Hippocampal formation (tissue), 2 donors: ENCODE measurements at regions not wholly inside any gene's neighbourhood (a gene's known extent, or its start where the extent isn't known, plus 50 kb on each side); places are given as distances from the start of the nearest gene placed in this dataset.

Experiments used
- DNase-seq, 2 donors: peaks; one replicate each; lab custom pipeline; 2025; lab: John Stamatoyannopoulos, UW

DNA sequence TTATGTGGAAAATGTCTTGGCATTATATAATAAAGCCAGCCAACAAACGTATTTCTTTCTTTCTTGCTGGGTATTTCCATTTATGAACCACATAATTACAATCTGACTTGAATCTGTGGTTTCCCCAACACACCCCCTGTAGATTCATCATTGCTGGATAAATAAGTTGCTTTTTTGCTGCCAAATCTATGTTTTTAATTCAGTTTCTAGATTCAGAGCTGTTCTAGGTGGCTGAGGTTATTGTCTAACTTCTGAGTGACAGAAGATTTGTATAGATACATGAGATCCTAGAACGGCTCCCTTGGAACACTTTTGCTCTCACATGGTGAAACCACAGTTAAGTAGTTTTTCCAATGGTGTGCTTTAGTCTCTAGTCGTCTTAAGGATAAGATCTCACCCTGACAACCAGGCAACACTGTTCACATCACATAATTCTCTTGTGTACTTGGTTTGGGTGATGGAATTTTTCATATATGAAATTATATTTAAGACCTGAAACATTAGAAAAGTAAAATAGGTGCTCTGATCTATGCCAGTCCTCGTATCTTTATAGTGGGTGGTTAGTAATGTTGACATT, 239.1 kb downstream of the KLF12 start:
- no peak for DNase-seq

DNA sequence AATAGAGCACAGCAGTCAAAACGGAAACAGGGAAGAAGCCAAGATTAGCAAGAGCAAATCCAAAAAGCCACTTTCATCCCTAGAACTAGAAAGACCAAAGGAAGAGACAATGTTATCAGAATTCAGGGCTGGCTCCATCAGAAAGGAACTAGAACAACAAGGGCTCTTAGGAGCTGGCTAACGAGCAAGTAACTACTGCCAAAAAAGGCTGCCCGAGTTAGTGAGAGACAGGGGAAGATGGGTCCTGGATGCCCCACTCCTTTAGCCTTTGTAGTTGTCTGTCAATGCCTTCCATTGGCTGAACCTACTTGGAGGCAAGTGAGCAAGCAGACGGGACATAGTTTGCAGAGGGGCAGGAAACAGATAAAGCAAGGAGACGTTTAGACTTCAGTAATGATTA, 240.4 kb downstream of the KLF12 start:
- DNase-seq = no peak

DNA sequence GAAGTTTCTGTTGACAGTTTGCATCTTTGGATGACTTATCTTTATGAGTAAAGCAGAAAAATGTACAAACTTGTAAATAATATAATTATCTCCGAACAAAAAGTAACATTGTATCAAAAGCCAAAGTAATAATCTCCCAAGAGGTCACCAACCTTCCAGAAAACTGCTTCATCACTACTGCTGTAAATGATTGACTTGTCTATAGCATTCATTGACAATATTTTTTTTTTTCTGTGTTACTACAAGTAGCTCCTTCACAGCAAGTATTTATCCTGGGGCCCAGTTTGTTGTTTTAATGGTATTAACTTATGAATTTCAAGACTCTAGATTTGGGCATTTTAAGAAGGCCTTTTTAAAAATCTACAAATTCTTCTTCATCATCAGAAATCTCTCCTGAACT, 242.4 kb downstream of the KLF12 start:
- DNase-seq = no peak

DNA sequence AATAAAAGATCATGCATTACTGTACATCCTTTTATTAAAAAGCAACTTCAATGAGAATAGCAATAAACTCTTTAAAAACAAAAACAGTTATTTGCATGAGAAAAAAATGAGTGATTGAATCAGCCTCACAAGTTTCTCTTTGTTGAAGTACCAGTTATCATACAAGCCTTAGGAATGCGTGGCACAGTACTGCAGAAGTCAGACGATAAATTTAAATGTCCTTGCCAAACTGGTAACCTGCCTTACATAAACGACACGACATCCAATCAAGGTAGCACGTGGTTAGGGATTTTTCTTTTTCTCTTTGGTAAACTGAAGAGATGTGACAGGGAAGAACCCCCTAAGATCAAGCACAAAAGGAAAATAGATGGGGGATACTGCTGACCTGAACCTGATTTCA, 251.0 kb downstream of the KLF12 start:
- DNase-seq = no peak

DNA sequence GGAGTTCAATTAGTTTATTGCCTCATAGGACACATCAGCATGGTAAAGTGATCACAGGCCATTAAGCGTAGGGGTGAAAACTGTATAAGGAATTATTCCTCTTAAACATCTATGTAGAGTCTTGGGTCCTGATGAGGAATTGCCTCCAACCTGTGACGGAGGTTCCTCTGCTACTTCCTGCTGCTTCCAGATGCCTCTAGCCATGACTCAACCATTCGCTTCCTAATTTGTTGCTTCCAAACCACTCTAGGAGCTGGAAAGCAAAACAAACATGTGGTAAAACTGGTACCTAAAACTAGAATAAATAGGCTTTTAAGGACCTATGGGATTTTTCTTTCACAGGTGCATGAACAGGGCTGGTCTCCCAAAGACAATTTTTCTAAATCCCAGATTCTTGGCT, 253.8 kb downstream of the KLF12 start:
- DNase-seq = no peak

DNA sequence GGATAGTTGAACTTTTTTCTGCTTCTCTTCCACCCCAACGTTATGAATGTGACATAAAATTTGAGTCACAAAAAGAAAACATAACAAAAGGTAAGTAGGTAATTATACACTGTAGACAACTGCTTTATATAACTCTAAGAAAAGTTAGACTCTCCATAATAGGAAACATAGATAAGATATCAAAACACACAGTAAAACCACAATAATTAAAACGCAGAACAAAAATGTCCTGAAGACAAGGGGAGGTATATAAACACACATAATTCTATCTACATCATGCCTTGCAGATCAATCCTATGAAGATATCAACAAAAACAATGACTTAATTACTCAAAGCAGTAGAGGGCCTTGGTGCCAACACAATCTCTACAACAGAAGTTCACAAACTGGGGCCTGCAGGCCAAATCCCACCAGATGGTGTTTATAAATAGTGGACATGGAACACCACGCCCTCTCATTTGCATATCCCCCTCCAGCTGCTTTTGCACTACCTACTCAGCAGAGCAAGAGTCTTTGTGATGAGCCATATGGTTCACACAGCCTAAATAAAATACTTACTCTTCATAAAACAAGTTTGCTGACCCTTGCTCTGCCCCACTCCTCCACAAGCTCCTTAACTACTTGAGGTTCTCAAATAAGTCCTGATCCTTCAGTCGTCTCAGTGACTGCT, 254.7 kb downstream of the KLF12 start:
- DNase-seq = no peak

DNA sequence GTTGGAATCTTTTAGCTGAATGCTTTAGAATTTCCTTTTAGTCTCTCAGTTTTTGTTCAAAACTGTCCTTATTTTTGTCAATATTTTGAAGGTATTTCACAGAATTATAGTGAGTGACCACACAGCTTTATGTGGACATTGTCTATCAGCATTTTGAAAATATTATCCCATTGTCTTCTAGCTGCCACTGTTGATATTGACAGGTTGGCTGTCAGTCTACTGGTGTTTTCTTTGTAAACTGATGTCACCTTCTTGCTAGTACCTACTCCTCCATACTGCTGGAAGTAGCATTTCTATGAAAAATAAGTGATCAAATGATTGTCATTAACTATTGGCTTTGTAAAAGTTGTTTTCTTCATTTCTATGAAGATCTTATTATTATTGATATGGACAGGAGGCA, 256.8 kb downstream of the KLF12 start:
- DNase-seq = no peak

DNA sequence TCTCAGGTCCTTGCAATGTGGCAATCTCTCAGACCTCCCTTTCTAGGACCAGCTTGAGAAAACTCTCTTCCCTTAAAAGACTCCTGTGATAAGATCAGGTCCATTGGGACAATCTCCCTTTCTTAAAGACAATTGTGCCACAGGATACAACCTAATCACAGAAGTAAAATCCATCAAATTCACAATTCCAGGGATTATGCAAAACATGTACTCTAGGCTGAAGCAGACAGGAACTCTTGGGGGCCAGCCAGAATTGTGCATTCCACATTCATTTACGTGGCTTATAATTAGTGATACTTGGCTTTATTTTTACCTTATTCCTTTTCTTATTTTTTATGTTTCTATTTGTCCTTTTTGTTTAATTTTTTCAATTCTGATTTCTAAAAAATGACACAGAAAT, 257.9 kb downstream of the KLF12 start:
- DNase-seq = no peak

DNA sequence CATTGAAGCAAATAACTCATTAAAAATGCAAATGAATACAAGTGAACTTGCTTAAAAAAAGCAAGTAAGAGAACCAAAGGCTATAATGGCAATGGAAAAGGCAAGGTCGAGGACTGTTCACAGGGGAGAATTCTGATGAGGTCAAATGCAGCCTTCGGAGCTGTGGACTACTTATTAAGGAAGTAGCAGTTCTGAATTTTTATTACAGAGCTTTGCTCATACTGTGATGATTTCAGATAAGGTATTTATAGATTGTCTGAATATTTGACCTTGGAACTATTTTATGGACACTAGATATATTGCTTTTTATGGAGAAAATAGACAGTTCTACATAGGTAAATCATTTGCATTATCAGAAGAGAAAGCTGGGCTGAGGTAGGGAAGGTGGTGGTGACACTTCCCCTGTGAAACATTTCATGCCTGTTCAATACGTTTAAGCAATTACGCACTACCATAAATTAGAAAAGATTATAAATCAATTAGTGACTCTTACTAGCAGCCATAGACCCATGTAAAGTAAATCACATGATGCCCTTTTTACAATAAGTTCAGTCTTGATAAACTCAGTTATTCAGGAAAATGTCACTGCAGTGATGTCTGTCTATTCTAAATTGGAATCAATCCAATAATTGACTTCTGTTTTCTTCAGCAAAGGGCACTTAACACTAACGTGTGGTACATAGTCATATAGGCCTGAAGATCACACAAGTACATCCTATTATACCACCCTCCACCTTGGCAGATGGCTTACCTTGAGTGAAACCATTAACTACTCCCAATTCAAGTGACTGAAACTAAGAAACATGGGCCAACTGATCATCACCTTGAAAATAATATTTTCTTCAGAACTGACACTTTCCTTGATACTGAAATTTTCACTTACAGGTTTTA, 260.0 kb downstream of the KLF12 start:
- no peak for DNase-seq

DNA sequence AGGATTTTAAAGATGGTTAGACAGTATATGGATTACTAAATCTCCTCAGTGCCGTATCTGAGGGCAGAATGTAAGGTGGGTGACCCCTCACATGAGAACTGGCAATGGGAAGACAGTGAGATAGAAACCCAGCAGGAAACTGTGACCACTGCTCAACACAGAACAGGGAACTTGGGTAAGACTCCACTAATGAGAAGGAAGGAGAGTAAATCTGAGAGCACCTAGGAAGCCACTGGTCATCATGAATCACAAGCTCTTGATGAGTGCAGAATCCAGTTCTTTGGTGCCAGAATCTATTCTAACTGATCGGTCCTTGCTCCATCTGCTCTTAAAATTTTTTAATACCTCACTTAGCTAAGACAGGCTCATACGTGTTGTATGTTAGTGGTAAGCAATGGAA, 261.8 kb downstream of the KLF12 start:
- no peak for DNase-seq

DNA sequence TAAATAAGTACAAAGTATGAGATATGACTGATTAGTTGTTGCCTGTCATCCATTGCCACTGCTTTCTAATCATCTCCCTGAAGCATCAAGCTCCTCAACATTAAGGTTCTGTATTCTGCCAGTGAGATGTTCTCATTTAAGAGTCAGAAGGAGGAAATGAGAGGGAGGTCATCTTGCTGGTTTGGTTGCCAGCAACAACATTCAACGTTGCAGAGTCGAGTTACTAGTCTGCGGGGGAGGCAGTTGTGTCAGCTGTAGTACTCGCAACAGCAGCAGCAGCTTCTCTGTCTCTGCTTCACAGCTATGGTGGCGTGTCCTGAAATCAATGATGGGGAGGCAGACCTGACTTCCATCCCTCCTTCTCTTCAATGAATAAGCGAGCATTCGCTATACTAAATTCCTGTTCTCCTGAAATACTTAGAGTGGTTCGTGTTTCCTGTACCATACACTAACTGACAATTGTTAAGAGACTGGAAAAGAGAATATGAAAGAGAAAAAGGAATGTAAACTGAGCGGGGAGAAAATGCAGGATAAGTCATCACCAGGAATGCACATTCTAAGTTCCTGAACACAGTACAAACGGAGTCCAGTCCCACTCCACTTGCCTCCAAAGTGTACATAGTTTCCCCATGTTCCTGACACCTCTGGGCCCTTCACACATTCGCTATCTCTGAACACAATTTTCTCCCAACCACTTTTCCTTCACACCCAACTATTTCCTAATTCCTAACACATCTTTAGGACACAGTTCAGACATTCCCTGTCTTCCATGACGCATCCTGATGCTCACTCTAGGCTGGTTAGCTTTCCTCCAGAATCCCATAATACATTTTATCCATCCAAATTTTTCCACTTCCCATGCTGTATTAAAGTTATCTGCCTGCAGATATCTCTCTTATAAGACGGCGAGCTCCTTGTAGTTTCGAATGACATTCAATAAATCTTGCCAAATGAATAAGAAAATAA, 263.0 kb downstream of the KLF12 start:
- DNase-seq = no peak

DNA sequence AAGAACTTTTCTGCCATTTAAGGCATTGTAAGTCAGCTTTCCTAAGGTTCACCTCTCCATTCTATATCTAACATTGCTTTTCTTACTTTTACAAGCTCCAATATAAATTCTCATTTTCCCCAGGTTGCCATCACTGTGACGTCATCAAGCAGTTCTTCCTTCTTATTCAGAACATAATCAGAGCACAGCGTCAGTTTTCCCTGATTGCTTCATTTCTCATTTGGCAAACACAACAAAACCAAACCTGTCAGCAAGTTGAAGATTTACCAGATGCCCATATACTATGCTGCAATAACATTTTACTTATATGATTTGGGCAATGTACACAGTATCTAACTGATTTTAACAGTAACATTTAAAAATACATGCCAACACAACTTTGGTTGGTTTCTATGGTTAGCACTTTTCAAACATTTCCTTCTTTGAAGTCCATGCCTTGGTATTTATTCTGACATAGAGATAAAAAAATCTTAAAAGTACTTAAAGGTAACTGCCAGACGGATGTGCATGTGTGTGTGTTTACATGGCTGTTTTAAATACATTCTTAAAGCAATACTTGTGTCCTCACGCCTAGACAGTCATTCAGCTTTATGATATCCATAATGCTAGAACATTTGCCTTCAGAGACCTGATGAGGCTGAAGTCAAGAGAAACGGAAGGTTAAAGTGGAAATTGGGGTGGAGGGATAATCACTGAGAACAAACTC, 264.0 kb downstream of the KLF12 start:
- no peak for DNase-seq

DNA sequence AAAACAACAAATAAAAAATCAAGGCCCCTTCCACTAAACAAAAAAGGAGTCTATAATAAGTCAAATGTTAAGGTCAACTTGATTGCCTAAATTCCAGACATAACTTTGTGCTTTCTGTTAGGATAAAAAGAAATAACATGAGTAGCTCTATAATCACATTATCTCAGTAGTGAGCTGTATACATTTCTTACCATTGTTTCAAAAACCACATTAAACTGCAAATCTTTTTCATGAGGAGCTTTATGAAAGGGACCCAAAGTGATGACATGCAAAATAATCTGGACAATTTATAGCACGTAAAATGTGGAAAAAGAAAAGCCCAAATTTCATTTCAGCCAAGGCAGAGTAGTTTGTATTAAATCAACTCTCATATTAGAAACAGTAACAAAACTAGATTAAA, 269.2 kb downstream of the KLF12 start:
- no peak for DNase-seq

DNA sequence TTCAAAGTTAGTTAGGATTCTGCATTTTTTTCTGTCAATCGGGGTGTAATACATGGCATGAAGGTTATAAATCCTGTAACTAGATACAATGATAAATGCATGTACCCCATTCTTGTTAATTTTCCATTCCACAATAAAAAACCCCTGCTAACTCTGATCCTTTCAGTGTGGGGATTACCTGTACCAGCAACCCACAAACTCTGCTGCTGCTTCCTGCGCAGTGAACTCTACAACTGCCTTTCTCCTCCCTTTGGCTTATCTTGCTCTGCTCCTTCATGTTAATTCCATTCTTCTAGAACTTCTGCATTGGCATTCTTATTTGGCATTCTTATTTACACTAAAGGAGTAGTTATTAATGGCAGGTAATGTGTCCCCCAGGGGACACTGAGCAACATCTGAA, 273.1 kb downstream of the KLF12 start:
- DNase-seq = no peak

DNA sequence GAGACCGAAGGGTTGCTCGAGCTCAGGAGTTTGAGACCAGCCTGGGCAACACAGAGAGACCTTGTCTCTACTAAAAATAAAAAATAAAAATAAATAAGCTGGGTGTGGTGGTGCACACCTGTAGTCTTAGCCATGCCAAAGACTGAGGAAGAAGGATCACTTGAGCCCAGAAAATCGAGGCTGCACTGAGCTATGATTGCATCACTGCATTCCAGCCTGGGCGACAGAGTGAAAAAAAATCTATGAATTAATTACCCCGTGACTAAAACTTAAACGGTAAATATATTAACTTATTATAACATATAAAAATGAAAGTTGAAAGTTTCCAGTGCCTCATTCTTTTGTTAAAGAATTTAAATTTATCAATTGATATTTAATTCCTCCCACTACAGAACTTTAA, 273.7 kb downstream of the KLF12 start:
- no peak for DNase-seq

DNA sequence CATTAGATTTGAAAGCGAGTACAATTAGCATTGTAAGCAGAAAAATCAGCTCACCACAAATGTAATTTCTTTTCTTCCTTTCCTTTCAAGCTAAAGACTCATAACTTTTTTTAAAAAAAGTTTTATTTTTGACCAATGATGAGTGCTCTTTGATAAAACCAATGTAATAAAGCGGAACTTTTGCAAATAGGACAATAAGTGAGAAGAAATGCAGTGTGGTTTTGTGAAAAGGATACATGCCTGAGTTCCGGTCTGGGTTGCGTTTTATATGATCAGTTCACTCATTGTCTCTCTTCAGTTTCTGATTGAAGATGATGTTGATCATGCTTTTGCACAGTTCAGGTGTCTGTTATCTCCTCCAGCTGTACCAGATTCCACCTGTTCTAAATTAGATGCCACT, 274.4 kb downstream of the KLF12 start:
- no peak for DNase-seq

DNA sequence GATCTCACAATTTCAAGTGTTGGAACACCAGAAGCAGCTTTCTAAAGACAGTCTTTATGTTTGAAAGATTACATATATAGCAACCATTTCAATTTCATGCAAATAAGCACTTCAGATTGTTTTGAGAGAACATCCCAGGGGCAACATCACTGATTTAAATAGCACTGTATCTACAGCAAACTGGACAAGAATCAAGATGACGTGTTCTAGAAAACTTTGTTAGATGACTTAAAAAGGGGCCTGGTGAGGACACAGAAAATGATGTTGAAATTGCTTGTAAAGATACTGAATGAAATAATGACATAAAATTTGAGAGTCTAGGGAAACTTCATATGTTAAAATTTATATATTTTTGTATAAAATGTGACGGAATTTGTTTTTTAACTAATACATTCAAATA, 277.1 kb downstream of the KLF12 start:
- DNase-seq = no peak

DNA sequence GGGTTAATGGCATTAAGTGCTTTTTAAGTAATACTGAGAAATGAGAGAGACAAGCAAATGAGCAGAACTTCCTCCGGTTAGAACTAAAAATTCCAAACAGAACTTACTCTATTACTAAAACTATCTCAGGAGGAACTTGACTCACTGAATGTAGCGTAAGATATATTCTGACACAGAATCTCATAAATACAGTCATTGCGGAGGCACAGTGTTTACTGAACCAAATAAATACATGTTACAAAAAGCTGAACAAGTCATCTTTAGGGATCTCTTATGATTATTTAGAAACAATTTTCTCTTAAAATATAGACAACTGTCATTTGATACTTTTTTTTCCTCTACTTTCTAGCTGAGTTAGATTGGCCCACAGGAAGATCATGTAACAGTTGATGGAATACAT, 283.1 kb downstream of the KLF12 start:
- DNase-seq = no peak

DNA sequence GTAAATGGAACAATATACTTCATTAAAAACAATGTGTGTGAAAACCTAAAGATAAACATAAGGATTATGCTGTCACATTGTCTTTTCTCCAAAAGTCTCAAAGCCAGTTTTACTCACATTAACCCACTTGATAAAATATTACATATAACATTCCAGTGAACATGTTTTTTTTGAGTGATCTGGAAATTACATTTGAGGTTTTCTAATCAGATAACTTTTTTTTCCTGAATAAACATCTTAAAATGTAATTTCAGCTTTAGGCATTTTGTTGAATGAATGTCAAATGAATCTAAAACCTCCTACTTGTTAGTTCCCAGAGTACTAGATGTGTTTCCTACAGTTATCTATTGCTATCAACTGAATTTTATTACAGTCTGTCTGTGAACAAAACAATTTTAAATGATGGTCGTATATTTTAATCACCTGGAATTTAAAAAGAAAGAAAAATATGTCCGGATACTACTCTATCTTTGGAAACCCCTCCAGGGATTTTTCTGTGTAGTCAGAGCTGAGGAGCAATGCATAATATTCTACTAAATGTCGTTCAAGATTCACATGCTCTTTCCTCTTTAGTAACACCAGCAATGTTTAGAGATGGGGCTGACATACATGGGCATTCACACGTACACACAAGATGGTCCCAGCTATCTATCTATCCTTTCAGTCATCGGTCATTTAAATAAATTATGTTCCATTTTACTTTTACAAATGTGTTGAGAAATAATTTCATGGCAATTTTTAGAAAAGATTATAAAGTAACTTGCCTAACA, 283.9 kb downstream of the KLF12 start:
- no peak for DNase-seq

DNA sequence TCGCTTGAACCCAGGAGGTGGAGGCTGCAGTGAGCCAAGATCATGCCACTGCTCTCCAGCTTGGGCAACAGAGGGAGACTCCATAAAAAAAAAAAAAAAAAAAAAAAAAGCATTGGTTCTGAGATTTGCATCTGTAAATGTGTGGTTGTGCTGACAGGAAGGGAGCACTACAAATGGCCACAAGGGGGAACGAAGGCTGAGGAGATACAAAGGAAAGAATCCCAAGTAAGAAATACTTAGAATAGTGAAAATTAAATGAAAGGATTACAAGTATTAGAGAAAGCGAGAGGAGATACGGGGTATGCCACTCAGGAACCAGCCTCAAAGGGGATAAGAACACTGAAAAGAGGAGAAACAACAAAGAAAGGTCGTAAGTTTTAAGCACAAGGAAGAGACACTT, 284.9 kb downstream of the KLF12 start:
- DNase-seq = no peak

DNA sequence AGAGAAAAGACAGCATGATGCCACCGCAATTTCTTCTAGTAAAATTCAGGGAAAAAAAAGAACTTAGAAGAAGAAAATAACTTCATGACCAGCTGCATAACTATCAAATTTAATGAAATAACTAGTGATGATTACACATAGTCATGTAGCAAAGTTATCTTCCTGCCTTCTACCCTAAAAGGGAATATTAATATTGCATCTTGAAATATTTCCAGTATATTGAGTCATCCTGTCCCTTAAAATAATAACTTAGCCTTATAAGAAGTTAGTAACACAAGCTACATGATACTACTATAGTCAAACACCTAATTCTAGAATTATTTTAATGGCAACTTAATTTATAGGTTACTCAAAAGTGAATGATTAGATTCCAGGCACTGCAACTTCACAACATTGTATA, 289.2 kb downstream of the KLF12 start:
- no peak for DNase-seq
